ENCODE measurements at regions not wholly inside any gene's neighbourhood (a gene's known extent, or its start where the extent isn't known, plus 50 kb on each side); places are given as distances from the start of the nearest gene placed in this dataset.

- TF ChIP-seq CTCF (IDR thresholded peaks at IDR 0.05; ENCODE audit: insufficient read depth, low read length, poor library complexity, severe bottlenecking), result no peak
- no peak overlapping the region for H3K4me3 ChIP-seq (replicated peaks; ENCODE audit: low read depth, low read length)
- no peak for DNase-seq (ENCODE audit: extremely low read depth, insufficient read length)
- no peaks in the 10 kb centered on the region for H3K27me3 ChIP-seq (replicated peaks; ENCODE audit: control insufficient read depth, insufficient read depth, low read length)
- no peaks in the 10 kb centered on the region for H3K36me3 ChIP-seq (ENCODE audit: control insufficient read depth, insufficient read depth, low read length)
Measured at GRCh38 chr12:86627001-86627400, 370.8 kb upstream of the MGAT4C start.

- no peak for DNase-seq (ENCODE audit: extremely low read depth, insufficient read length)
- TF ChIP-seq CTCF (IDR thresholded peaks at IDR 0.05; ENCODE audit: insufficient read depth, low read length, poor library complexity, severe bottlenecking), result no peak
- H3K4me3 ChIP-seq (replicated peaks; ENCODE audit: low read depth, low read length), result no peak overlapping the region
Measured at GRCh38 chr12:86623267-86623666, 367.1 kb upstream of the MGAT4C start.

GRCh38 chr12:86621957-86622356, 365.8 kb upstream of the MGAT4C start:
- H3K36me3 ChIP-seq (ENCODE audit: control insufficient read depth, insufficient read depth, low read length), result no peaks in the 10 kb centered on the region
- H3K4me3 ChIP-seq (replicated peaks; ENCODE audit: low read depth, low read length), result no peak overlapping the region
- no peak for TF ChIP-seq CTCF (IDR thresholded peaks at IDR 0.05; ENCODE audit: insufficient read depth, low read length, poor library complexity, severe bottlenecking)
- DNase-seq (ENCODE audit: extremely low read depth, insufficient read length), result no peak
- H3K27me3 ChIP-seq (replicated peaks; ENCODE audit: control insufficient read depth, insufficient read depth, low read length), result no peaks in the 10 kb centered on the region

More at GRCh38 chr12:86623267-86623666, 367.1 kb upstream of the MGAT4C start:
- Histone ChIP-seq H3K36me3 (ENCODE audit: control insufficient read depth, insufficient read depth, low read length) (no peaks in the 10 kb centered on the region), H3K27me3 (replicated peaks; ENCODE audit: control insufficient read depth, insufficient read depth, low read length) (no peaks in the 10 kb centered on the region)

- no peak for TF ChIP-seq CTCF (IDR thresholded peaks at IDR 0.05; ENCODE audit: insufficient read depth, low read length, poor library complexity, severe bottlenecking)
- H3K27me3 ChIP-seq (replicated peaks; ENCODE audit: control insufficient read depth, insufficient read depth, low read length), result no peaks in the 10 kb centered on the region
- H3K36me3 ChIP-seq (ENCODE audit: control insufficient read depth, insufficient read depth, low read length), result no peaks in the 10 kb centered on the region
- DNase-seq (ENCODE audit: extremely low read depth, insufficient read length), result no peak
- H3K4me3 ChIP-seq (replicated peaks; ENCODE audit: low read depth, low read length), result no peak overlapping the region
Measured at GRCh38 chr12:86613311-86613710, 357.1 kb upstream of the MGAT4C start.

GRCh38 chr12:86608638-86609037, 352.4 kb upstream of the MGAT4C start:
- Histone ChIP-seq H3K36me3 (ENCODE audit: control insufficient read depth, insufficient read depth, low read length) (no peaks in the 10 kb centered on the region), H3K27me3 (replicated peaks; ENCODE audit: control insufficient read depth, insufficient read depth, low read length) (no peaks in the 10 kb centered on the region), H3K4me3 (replicated peaks; ENCODE audit: low read depth, low read length) (no peak overlapping the region)
- no peak for TF ChIP-seq CTCF (IDR thresholded peaks at IDR 0.05; ENCODE audit: insufficient read depth, low read length, poor library complexity, severe bottlenecking)
- no peak for DNase-seq (ENCODE audit: extremely low read depth, insufficient read length)
